ENCODE measurements at regions not wholly inside any gene's neighbourhood (a gene's known extent, or its start where the extent isn't known, plus 50 kb on each side); places are given as distances from the start of the nearest gene placed in this dataset.

- intact Hi-C loops (cut with DNase I) = no loop called here
Measured at GRCh38 chr20:55696520-55696919, 308.8 kb downstream of the CBLN4 start.

DNA sequence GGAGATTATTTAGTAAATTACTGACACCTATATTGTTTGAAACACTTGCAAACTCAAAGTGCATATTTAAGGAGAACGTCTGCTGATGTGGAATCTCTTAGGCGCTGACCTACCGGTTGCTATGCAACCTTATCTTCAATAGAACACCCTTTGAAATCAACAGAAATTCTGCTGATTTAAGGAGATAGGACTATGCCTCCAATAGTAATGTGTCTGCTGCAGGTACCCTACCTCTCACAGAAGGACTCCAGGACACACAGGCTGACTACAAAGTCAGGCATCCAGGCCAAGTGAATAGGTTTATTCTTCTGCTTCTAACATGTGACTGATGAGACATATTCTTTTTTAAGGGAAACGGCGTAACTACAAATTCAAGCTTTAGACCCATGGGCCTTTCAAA lies 311.7 kb downstream of the CBLN4 start:
- no peaks in the 10 kb centered on the region for H3K36me3 ChIP-seq
- WGBS, 4 donors = 69 to 74% (median 73%) methylated on average over 5 of the region's 5 CpGs
- ATAC-seq = no peak
- no peak for TF ChIP-seq POLR2A (IDR thresholded peaks at IDR 0.05)
- no peak for TF ChIP-seq CTCF (IDR thresholded peaks at IDR 0.05)
- intact Hi-C loops (cut with DNase I) = no loop called here
- H3K4me1 ChIP-seq = no peaks in the 10 kb centered on the region
- DNase-seq = no peak
- no peak overlapping the region for H3K4me3 ChIP-seq
- H3K9me3 ChIP-seq = no peaks in the 10 kb centered on the region
- H3K27me3 ChIP-seq = no peaks in the 10 kb centered on the region
- H3K27ac ChIP-seq = no peak overlapping the region

More at GRCh38 chr20:55696520-55696919, 308.8 kb downstream of the CBLN4 start:
- Histone ChIP-seq H3K27me3 (no peaks in the 10 kb centered on the region), H3K36me3 (no peaks in the 10 kb centered on the region), H3K9me3 (no peaks in the 10 kb centered on the region), H3K4me1 (no peaks in the 10 kb centered on the region), H3K27ac (no peak overlapping the region), H3K4me3 (no peak overlapping the region)
- TF ChIP-seq POLR2A (IDR thresholded peaks at IDR 0.05) (no peak), CTCF (IDR thresholded peaks at IDR 0.05) (no peak)
- ATAC-seq (no peak), DNase-seq (no peak)
- 41 to 63% (median 54%) methylated on average over 1 of the region's 1 CpG for WGBS, 4 donors

GRCh38 chr20:55685841-55686240 lies 319.5 kb downstream of the CBLN4 start:
- Histone ChIP-seq H3K4me3 (no peak overlapping the region), H3K36me3 (no peaks in the 10 kb centered on the region), H3K27me3 (no peaks in the 10 kb centered on the region), H3K27ac (no peak overlapping the region), H3K4me1 (no peaks in the 10 kb centered on the region), H3K9me3 (no peaks in the 10 kb centered on the region)
- ATAC-seq (no peak), DNase-seq (no peak)
- 75 to 84% (median 76%) methylated on average over 8 of the region's 8 CpGs for WGBS, 4 donors
- TF ChIP-seq POLR2A (IDR thresholded peaks at IDR 0.05) = no peak
- no peak for TF ChIP-seq CTCF (IDR thresholded peaks at IDR 0.05)
- intact Hi-C loops (cut with DNase I) = no loop called here

- Histone ChIP-seq H3K4me3 (no peak overlapping the region), H3K27me3 (no peaks in the 10 kb centered on the region), H3K27ac (no peak overlapping the region), H3K9me3 (no peaks in the 10 kb centered on the region), H3K36me3 (no peaks in the 10 kb centered on the region), H3K4me1 (no peaks in the 10 kb centered on the region)
- intact Hi-C loops (cut with DNase I) = no loop called here
- ATAC-seq (no peak), DNase-seq (no peak)
- TF ChIP-seq POLR2A (IDR thresholded peaks at IDR 0.05) (no peak), CTCF (IDR thresholded peaks at IDR 0.05) (no peak)
- WGBS, 4 donors = 81 to 86% (median 83%) methylated on average over 4 of the region's 4 CpGs
Measured at GRCh38 chr20:55685425-55685824, 319.9 kb downstream of the CBLN4 start.
